ENCODE measurements at regions not wholly inside any gene's neighbourhood (a gene's known extent, or its start where the extent isn't known, plus 50 kb on each side); places are given as distances from the start of the nearest gene placed in this dataset.

- TF ChIP-seq CTCF (IDR thresholded peaks at IDR 0.05) = no peak
- no peak for TF ChIP-seq POLR2A (IDR thresholded peaks at IDR 0.05)
Observed at GRCh38 chr4:176619430-176619829, 173.3 kb downstream of the VEGFC start.

All from thyroid gland (tissue), 4 donors.